Cerebellar nuclear complex (tissue), 1 donor: ENCODE measurements at regions not wholly inside any gene's neighbourhood (a gene's known extent, or its start where the extent isn't known, plus 50 kb on each side); places are given as distances from the start of the nearest gene placed in this dataset.
"Not testable (repeated sequence)": the region's sequence is repeated elsewhere in the genome, so short reads cannot be mapped to it uniquely, and the experiment has no call there.

Experiments
- DNase-seq, 2 experiments: peaks; one replicate each; lab custom pipeline; 2025; lab: John Stamatoyannopoulos, UW

GRCh38 chr1:206311611-206312273, 108.4 kb downstream of the SRGAP2 start:
- peak in 1 of 2 experiments; percentile 58 for DNase-seq

GRCh38 chr1:206312274-206312665, 108.9 kb downstream of the SRGAP2 start:
- not testable (repeated sequence) for DNase-seq

GRCh38 chr1:206314951-206315636, 111.8 kb downstream of the SRGAP2 start:
- DNase-seq, result not testable (repeated sequence)

GRCh38 chr1:206316901-206317300, 113.6 kb downstream of the SRGAP2 start:
- DNase-seq, result not testable (repeated sequence)

GRCh38 chr1:206317878-206318514, 114.7 kb downstream of the SRGAP2 start:
- not testable (repeated sequence) for DNase-seq

- not testable (repeated sequence) for DNase-seq
Measured at GRCh38 chr1:206320227-206320626, 116.9 kb downstream of the SRGAP2 start.

- not testable (repeated sequence) for DNase-seq
Measured at GRCh38 chr1:206326159-206326939, 123.0 kb downstream of the SRGAP2 start.

GRCh38 chr1:206331597-206331996, 128.3 kb downstream of the SRGAP2 start:
- not testable (repeated sequence) for DNase-seq

- not testable (repeated sequence) for DNase-seq
Measured at GRCh38 chr1:206333316-206333715, 130.0 kb downstream of the SRGAP2 start.

GRCh38 chr1:206333897-206334296, 130.6 kb downstream of the SRGAP2 start:
- DNase-seq, result not testable (repeated sequence)

- not testable (repeated sequence) for DNase-seq
Measured at GRCh38 chr1:206334481-206334880, 131.1 kb downstream of the SRGAP2 start.

GRCh38 chr1:206335162-206335561, 131.8 kb downstream of the SRGAP2 start:
- DNase-seq, result not testable (repeated sequence)

GRCh38 chr1:206335875-206336846, 132.8 kb downstream of the SRGAP2 start:
- DNase-seq, result not testable (repeated sequence)

GRCh38 chr1:206337024-206337423, 133.3 kb upstream of the IKBKE start:
- DNase-seq, result not testable (repeated sequence)

GRCh38 chr1:206350493-206351275, 119.6 kb upstream of the IKBKE start:
- DNase-seq, result not testable (repeated sequence)

- not testable (repeated sequence) for DNase-seq
Measured at GRCh38 chr1:206351276-206352052, 118.8 kb upstream of the IKBKE start.

- DNase-seq, result not testable (repeated sequence)
Measured at GRCh38 chr1:206356310-206356709, 114.0 kb upstream of the IKBKE start.

- DNase-seq, result not testable (repeated sequence)
Measured at GRCh38 chr1:206357962-206358361, 112.3 kb upstream of the IKBKE start.

GRCh38 chr1:206358771-206359170, 111.5 kb upstream of the IKBKE start:
- DNase-seq, result not testable (repeated sequence)
